Small intestine (tissue), 7 donors: ENCODE measurements at regions not wholly inside any gene's neighbourhood (a gene's known extent, or its start where the extent isn't known, plus 50 kb on each side); places are given as distances from the start of the nearest gene placed in this dataset.

Experiments
- DNase-seq, 2 donors: peaks; one replicate each; pipeline versions ENCODE4 v3.0.0 to v3.0.0-alpha.2; 2013
- FAIRE-seq: peaks from 2 replicates; lab custom pipeline; 2012; peaks lifted over from hg19 to GRCh38; lab: Jason Lieb, UNC
- H3K27ac ChIP-seq, 3 donors: one replicate each; pipeline ENCODE4 v1.5.1; 2013; ENCODE audit warnings: low read length in 2 of 3, mild to moderate bottlenecking in 2 of 3, control low read depth in 1 of 3, inconsistent platforms in 1 of 3, low read depth in 1 of 3, moderate library complexity in 1 of 3
- H3K27me3 ChIP-seq, 3 donors: one replicate each; pipeline ENCODE4 v1.6.1; 2013; ENCODE audit warnings: low read length in 3 of 3, inconsistent platforms in 1 of 3; ENCODE audit not compliant: control insufficient read depth in 3 of 3, insufficient read depth in 3 of 3
- H3K36me3 ChIP-seq, 3 donors: one replicate each; pipeline ENCODE4 v1.6.1; 2013; ENCODE audit warnings: low read length in 3 of 3, inconsistent platforms in 1 of 3, low read depth in 1 of 3, mild to moderate bottlenecking in 1 of 3, moderate library complexity in 1 of 3; ENCODE audit not compliant: control insufficient read depth in 3 of 3, insufficient read depth in 2 of 3
- H3K4me1 ChIP-seq, 3 donors: one replicate each; pipeline ENCODE4 v1.6.1; 2013; ENCODE audit warnings: low read length in 2 of 3, inconsistent platforms in 1 of 3, low read depth in 1 of 3, mild to moderate bottlenecking in 1 of 3, moderate library complexity in 1 of 3; ENCODE audit not compliant: control insufficient read depth in 3 of 3, insufficient read depth in 2 of 3
- H3K4me3 ChIP-seq, 3 donors: one replicate each; pipeline ENCODE4 v1.5.1; 2013; ENCODE audit warnings: low read length in 3 of 3, control low read depth in 1 of 3, inconsistent platforms in 1 of 3, low read depth in 1 of 3, mild to moderate bottlenecking in 1 of 3, moderate library complexity in 1 of 3
- H3K9me3 ChIP-seq, 2 donors: one replicate each; pipeline ENCODE4 v1.6.1; 2013; ENCODE audit warnings: low read depth in 1 of 2, low read length in 1 of 2; ENCODE audit not compliant: control insufficient read depth in 2 of 2, insufficient read depth in 1 of 2
- WGBS, 3 donors: extraction: QIAGEN DNeasy Blood & Tissue Kit; methylation state at CpG; one replicate each; pipeline ENCODE4 v1.1.7; 2013; 5-methylcytosine and 5-hydroxymethylcytosine counted together
- donor health status: healthy with polysubstance abuse.
- donor health status: control.
- donor health status: control.
- donor health status: Bipolar disorder and iron deficiency.
- donor health status: healthy.

DNA sequence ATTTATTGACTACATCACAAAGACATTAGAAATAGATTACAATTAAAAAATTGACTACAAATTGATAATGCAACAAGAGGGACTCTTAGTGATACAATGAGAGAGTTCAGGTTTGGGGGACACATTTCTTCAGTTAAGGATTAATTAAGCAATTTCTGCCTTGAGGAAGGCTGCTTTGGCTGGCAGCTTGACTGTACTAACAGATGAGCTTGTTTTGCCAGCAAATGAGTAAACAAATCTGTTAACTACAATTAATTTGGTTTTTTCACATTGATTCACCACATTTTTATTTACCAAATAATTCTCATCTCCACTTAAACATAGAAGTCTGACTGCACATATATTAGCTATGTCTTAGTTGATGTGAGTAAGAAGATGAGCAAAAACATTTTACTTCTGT lies 183.6 kb upstream of the ZNF385D start:
- DNase-seq (no peak), FAIRE-seq (no peak)
- no peak overlapping the region for H3K27ac ChIP-seq
- no peaks in the 10 kb centered on the region for H3K9me3 ChIP-seq
- H3K27me3 ChIP-seq: no peaks in the 10 kb centered on the region
- H3K4me1 ChIP-seq: no peaks in the 10 kb centered on the region
- H3K36me3 ChIP-seq: no peaks in the 10 kb centered on the region
- H3K4me3 ChIP-seq: no peak overlapping the region

DNA sequence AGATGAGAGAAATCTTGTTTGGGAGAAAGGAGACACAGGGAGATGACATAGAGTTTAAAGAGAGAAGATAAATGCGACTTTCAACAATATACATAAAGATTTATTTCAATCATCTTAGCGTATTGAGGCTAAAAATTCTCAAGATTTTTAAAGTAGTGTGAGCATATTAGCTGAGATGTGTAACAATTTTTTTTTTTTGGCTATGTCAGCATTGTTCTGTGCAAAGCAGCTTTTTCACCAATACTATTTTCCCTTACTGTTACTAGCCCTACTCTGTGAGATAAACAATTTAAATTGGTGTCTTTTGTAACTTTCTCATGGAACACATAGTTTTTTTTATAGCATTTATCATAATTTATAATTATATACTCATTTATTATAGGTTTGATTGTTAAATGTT lies 185.2 kb upstream of the ZNF385D start:
- FAIRE-seq (no peak), DNase-seq (no peak)
- WGBS, 3 donors: 75 to 92% (median 89%) methylated on average over 2 of the region's 2 CpGs
- no peak overlapping the region for H3K4me3 ChIP-seq
- no peaks in the 10 kb centered on the region for H3K4me1 ChIP-seq
- H3K27me3 ChIP-seq: no peaks in the 10 kb centered on the region
- no peaks in the 10 kb centered on the region for H3K9me3 ChIP-seq
- no peaks in the 10 kb centered on the region for H3K36me3 ChIP-seq
- no peak overlapping the region for H3K27ac ChIP-seq

- 83 to 90% (median 89%) methylated on average over 5 of the region's 5 CpGs for WGBS, 3 donors
- FAIRE-seq: no peak
- Histone ChIP-seq H3K9me3 (no peaks in the 10 kb centered on the region), H3K36me3 (no peaks in the 10 kb centered on the region), H3K27ac (no peak overlapping the region), H3K4me1 (no peaks in the 10 kb centered on the region), H3K4me3 (no peak overlapping the region), H3K27me3 (no peaks in the 10 kb centered on the region)
- no peak for DNase-seq
Measured at GRCh38 chr3:21938267-21938681, 187.3 kb upstream of the ZNF385D start.

DNA sequence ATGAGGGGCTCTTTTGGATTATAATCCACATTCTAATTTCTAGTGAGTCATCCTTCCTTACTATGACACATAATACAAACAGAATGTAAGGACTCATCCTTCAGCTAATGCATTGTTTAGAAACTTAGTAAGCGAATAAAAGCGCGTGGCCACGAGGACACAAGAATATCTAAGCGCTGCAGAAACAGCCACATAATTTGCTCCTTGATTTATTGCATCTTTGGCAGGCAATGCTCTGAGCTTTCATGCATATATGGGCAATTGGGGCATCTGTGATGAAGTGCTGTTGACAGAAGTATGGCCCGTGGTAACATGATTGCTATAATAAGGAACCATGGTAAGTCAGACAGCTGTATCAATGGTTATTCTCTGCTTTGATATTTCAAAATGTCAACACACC lies 191.3 kb upstream of the ZNF385D start:
- Histone ChIP-seq H3K4me1 (no peaks in the 10 kb centered on the region), H3K27ac (no peak overlapping the region), H3K4me3 (no peak overlapping the region), H3K9me3 (no peaks in the 10 kb centered on the region), H3K27me3 (no peaks in the 10 kb centered on the region), H3K36me3 (no peaks in the 10 kb centered on the region)
- DNase-seq (no peak), FAIRE-seq (no peak)
- 75 to 83% (median 81%) methylated on average over 6 of the region's 6 CpGs for WGBS, 3 donors

DNA sequence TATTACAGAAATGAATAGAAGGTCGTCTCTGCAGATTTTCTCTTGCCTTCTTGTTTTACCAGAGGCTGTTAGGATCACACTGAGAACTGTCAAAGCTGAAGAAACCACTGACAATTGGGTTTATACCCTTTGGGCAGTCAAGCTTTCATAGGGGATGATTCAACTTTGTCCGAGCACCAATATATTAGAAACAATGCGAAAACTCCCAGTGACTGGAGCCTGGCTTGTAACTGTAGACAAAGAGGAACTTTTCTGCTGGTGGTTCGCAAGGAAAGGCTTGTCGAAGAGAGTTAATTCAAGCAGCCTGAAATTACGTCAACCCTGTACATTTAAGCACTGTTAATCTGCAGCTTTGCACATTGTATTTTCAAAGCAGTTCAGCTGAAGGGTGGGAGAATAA lies 193.2 kb upstream of the ZNF385D start:
- WGBS, 3 donors: 70 to 75% (median 71%) methylated on average over 6 of the region's 6 CpGs
- Histone ChIP-seq H3K27ac (no peak overlapping the region), H3K9me3 (no peaks in the 10 kb centered on the region), H3K36me3 (no peaks in the 10 kb centered on the region), H3K4me1 (no peaks in the 10 kb centered on the region), H3K4me3 (no peak overlapping the region), H3K27me3 (no peaks in the 10 kb centered on the region)
- DNase-seq (no peak), FAIRE-seq (no peak)

GRCh38 chr3:21952856-21953255 lies 201.8 kb upstream of the ZNF385D start:
- H3K9me3 ChIP-seq: no peaks in the 10 kb centered on the region
- no peaks in the 10 kb centered on the region for H3K36me3 ChIP-seq
- WGBS, 3 donors: 74 to 83% (median 82%) methylated on average over 3 of the region's 3 CpGs
- DNase-seq (no peak), FAIRE-seq (no peak)
- no peak overlapping the region for H3K27ac ChIP-seq
- H3K27me3 ChIP-seq: no peaks in the 10 kb centered on the region
- no peaks in the 10 kb centered on the region for H3K4me1 ChIP-seq
- H3K4me3 ChIP-seq: no peak overlapping the region

DNA sequence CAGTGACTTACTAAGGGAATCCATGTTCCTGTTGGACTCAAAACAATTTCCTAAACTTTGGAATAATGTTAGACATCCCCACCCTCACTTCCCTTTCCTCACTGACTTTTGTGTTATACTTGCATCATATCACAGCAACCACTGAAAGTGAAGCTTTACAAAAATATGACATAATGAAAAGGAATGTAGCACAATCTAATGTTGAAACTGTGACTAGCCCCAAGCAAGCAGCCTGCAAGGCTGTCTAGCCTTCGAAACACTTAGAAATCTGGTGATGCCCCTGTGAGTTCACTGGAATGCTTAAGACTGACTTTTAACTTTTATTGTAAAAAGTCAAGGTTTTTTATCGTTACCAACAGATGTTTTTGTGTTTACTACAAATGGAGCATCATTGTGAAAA lies 203.7 kb upstream of the ZNF385D start:
- WGBS, 3 donors: 58 to 86% (median 75%) methylated on average over 2 of the region's 2 CpGs

GRCh38 chr3:21955406-21955805 lies 204.4 kb upstream of the ZNF385D start:
- Histone ChIP-seq H3K4me3 (no peak overlapping the region), H3K27ac (no peak overlapping the region), H3K27me3 (no peaks in the 10 kb centered on the region), H3K9me3 (no peaks in the 10 kb centered on the region), H3K4me1 (no peaks in the 10 kb centered on the region), H3K36me3 (no peaks in the 10 kb centered on the region)
- DNase-seq (no peak), FAIRE-seq (no peak)
- WGBS, 3 donors: 81 to 90% (median 87%) methylated on average over 2 of the region's 2 CpGs

More for the DNA sequence above, 203.7 kb upstream of the ZNF385D start:
- Histone ChIP-seq H3K36me3 (no peaks in the 10 kb centered on the region), H3K4me3 (no peak overlapping the region), H3K27me3 (no peaks in the 10 kb centered on the region), H3K27ac (no peak overlapping the region), H3K9me3 (no peaks in the 10 kb centered on the region), H3K4me1 (no peaks in the 10 kb centered on the region)
- FAIRE-seq (no peak), DNase-seq (no peak)

DNA sequence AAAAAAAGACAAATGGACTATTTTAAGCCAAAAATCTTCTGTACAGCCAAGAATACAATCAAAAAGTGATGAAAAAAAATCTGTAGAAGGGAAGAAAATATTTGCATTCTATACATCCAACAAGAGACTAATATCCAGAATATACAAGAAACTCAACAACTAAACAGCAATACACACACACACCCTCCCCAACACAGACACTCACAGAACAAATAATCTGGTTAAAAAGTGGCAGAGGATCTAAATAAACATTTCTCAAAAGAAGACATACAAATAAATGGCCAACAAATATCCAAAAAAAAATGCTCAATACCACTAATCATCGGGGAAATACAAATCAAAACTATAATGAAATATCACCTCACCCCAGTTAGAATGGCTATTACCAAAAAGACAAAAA lies 209.0 kb upstream of the ZNF385D start:
- 45 to 91% (median 86%) methylated on average over 1 of the region's 1 CpG for WGBS, 3 donors
- DNase-seq (no peak), FAIRE-seq (no peak)

More for the DNA sequence above, 209.0 kb upstream of the ZNF385D start:
- Histone ChIP-seq H3K27me3 (no peaks in the 10 kb centered on the region), H3K27ac (no peak overlapping the region), H3K9me3 (no peaks in the 10 kb centered on the region), H3K36me3 (no peaks in the 10 kb centered on the region), H3K4me3 (no peak overlapping the region), H3K4me1 (no peaks in the 10 kb centered on the region)
